SK-N-MC (cell line): ENCODE measurements at regions not wholly inside any gene's neighbourhood (a gene's known extent, or its start where the extent isn't known, plus 50 kb on each side); places are given as distances from the start of the nearest gene placed in this dataset.

Source experiments
- EZH2 ChIP-seq: fragments of 200-600 bp; sonication (generic); IDR thresholded peaks from one replicate; pipeline ENCODE4 v1.6.1; 2017; ENCODE audit warnings: antibody characterized with exemption
- FOXP2 ChIP-seq: optimal IDR thresholded peaks from 2 replicates; pipeline ENCODE3; 2011; ENCODE audit warnings: mild to moderate bottlenecking, moderate library complexity; ENCODE audit not compliant: insufficient read depth; ENCODE audit errors: extremely low read length, control extremely low read depth
- POLR2AphosphoS5 ChIP-seq: IDR thresholded peaks from 2 replicates; pipeline ENCODE4 v1.6.1; 2012; ENCODE audit warnings: mild to moderate bottlenecking, low read depth, low read length, borderline replicate concordance

GRCh38 chr20:7147220-7147601 lies 379.7 kb downstream of the BMP2 start:
- TF ChIP-seq POLR2AphosphoS5 = no peak
- no peak for TF ChIP-seq EZH2
- no peak for TF ChIP-seq FOXP2
